Stimulated activated effector memory CD8-positive, alpha-beta T cell treated with anti-CD3 and anti-CD28 coated beads, Interleukin-12 subunit alpha, Interleukin-12 subunit beta, amount 100 ng/mL, for 72 hours (primary cell): ENCODE measurements at regions not wholly inside any gene's neighbourhood (a gene's known extent, or its start where the extent isn't known, plus 50 kb on each side); places are given as distances from the start of the nearest gene placed in this dataset.

Experiments
- ATAC-seq: fragments of 150-1000 bp; cut with Tn5 transposase; 2 replicates; pipeline ENCODE4 v1.10.0; 2021
- DNase-seq, 2 donors: peaks; one replicate each; pipeline ENCODE4 v3.0.0; 2021 to 2022; ENCODE audit warnings: low spot score in 2 of 2
- H3K27ac Mint-ChIP-seq: one replicate; pipeline ENCODE4 v1.8.0; 2022; ENCODE audit warnings: mild to moderate bottlenecking, mixed read lengths
- H3K36me3 Mint-ChIP-seq: one replicate; pipeline ENCODE4 v1.8.0; 2022; ENCODE audit warnings: mild to moderate bottlenecking, mixed read lengths
- H3K4me1 Mint-ChIP-seq: one replicate; pipeline ENCODE4 v1.8.0; 2022; ENCODE audit warnings: mixed read lengths
- H3K4me3 Mint-ChIP-seq: one replicate; pipeline ENCODE4 v1.8.0; 2022; ENCODE audit warnings: mild to moderate bottlenecking, mixed read lengths
- H3K9me3 Mint-ChIP-seq: one replicate; pipeline ENCODE4 v1.8.0; 2022; ENCODE audit warnings: mixed read lengths

- H3K36me3 Mint-ChIP-seq = no peaks in the 10 kb centered on the region
- no peaks in the 10 kb centered on the region for H3K4me1 Mint-ChIP-seq
- no peaks in the 10 kb centered on the region for H3K9me3 Mint-ChIP-seq
- no peak for ATAC-seq
- DNase-seq = no peak
- H3K4me3 Mint-ChIP-seq = no peak overlapping the region
- H3K27ac Mint-ChIP-seq = no peak overlapping the region
Observed at GRCh38 chr6:145023116-145023726, 712.1 kb downstream of the EPM2A start.

DNA sequence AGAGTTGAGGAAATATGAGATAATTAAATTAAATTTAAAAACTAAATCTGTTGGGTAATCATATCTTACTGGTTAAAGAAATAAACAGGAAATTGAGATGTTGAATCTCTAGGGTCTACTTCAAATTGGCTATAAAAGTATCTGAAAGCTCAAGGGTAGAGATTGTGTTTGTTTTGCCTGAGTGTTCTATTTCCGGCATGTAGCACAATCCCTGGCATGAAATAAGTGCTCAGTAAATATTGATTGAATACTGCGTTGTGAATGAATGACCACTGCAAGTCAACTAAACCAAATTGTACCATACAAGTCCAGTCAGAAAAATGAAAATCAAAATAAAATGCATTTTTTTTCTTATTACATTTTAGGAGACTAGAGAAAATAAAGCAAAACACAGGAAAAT lies 709.8 kb downstream of the EPM2A start:
- no peak overlapping the region for H3K4me3 Mint-ChIP-seq
- no peaks in the 10 kb centered on the region for H3K4me1 Mint-ChIP-seq
- no peaks in the 10 kb centered on the region for H3K36me3 Mint-ChIP-seq
- no peak for ATAC-seq
- no peak for DNase-seq
- H3K9me3 Mint-ChIP-seq = no peaks in the 10 kb centered on the region
- no peak overlapping the region for H3K27ac Mint-ChIP-seq

- H3K27ac Mint-ChIP-seq = no peak overlapping the region
- DNase-seq (no peak), ATAC-seq (no peak)
- H3K36me3 Mint-ChIP-seq = no peaks in the 10 kb centered on the region
- H3K4me3 Mint-ChIP-seq = no peak overlapping the region
- no peaks in the 10 kb centered on the region for H3K4me1 Mint-ChIP-seq
- no peaks in the 10 kb centered on the region for H3K9me3 Mint-ChIP-seq
Observed at GRCh38 chr6:145026267-145026679, 709.0 kb downstream of the EPM2A start.

DNA sequence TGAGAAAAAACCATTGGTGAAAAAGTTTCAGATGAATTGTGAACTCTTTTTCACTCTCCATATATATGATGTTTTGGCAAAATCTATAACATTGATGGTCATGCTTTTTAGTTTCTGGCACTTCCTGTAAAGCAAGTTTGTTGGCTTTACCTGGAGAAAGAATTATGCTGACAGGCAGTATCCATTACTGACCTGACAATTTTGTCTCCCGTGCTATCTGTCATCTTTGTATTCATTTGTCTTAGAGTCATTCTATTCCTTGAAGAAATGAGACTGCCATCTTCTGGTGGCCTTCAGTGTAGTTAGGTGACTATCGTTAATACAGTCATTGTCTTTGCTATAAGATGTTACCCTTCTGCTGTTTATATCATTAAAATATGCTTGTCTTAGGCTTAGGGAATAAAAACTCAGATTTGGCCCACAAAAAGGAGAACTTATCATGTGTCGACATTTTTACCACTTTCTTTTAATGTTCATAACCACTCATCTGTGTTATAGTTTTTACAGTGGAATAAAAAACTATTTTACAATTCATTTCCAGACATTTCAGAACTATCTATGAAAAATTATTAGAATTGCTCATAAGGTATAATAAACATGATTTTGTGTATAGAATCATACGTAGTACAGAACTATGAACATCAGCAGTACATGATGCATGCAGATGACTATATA lies 707.0 kb downstream of the EPM2A start:
- Mint-ChIP-seq H3K36me3 (no peaks in the 10 kb centered on the region), H3K27ac (no peak overlapping the region), H3K4me3 (no peak overlapping the region), H3K9me3 (no peaks in the 10 kb centered on the region), H3K4me1 (no peaks in the 10 kb centered on the region)
- ATAC-seq = peak; percentile 75
- no peak for DNase-seq

DNA sequence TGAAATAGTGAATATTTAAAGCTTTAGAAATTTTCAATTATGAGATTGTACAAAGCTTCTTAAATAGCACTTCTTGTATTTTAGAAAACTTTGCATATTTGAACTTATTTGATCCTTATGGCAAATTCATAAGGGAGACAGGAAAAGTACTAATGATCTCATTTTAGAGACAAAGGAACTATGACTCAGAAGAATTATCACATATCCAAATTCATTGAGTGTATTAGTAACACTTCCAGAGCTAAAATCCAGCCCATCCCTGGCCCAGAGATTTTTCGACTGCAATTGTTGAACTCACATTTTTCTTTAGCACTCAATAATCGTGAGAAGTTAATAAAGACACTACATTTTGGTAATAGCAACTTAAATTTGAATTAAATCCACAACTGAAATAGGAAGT lies 704.3 kb downstream of the EPM2A start:
- ATAC-seq (no peak), DNase-seq (no peak)
- Mint-ChIP-seq H3K9me3 (peaks cover 2% of the 10 kb centered on the region), H3K4me3 (no peak overlapping the region), H3K36me3 (no peaks in the 10 kb centered on the region), H3K4me1 (no peaks in the 10 kb centered on the region), H3K27ac (no peak overlapping the region)

GRCh38 chr6:145031962-145032361 lies 703.4 kb downstream of the EPM2A start:
- H3K4me3 Mint-ChIP-seq = no peak overlapping the region
- H3K9me3 Mint-ChIP-seq = peaks cover 2% of the 10 kb centered on the region

DNA sequence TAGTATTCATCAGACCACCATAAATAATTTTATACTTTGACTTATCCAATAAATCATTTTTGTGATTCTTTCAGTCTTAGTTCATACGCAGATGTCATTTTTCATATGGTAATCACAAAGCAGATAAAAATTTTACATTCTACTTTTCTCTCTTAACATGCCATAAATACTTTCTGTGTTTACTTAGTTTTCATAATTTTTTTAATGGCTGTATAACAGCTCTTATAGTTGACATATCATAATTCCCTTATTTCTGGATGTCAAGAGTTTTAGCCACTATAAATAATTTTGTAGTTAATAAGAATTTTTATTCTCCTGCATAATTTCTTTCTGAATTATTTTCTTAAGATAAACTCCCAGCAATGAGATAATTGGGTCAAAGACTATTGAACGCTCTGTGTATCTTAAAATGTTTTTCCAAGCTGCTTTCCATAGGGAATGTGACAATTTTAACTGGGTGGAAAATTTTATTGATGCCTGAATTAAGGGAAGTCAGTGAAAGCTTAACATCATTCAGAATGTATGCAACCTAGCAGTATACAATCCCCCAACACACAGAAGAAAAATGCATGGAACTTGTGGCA lies 702.7 kb downstream of the EPM2A start:
- H3K4me3 Mint-ChIP-seq = no peak overlapping the region
- H3K4me1 Mint-ChIP-seq = no peaks in the 10 kb centered on the region
- H3K36me3 Mint-ChIP-seq = no peaks in the 10 kb centered on the region
- DNase-seq = no peak
- peaks cover 2% of the 10 kb centered on the region for H3K9me3 Mint-ChIP-seq
- H3K27ac Mint-ChIP-seq = no peak overlapping the region
- no peak for ATAC-seq

More at GRCh38 chr6:145031962-145032361, 703.4 kb downstream of the EPM2A start:
- no peaks in the 10 kb centered on the region for H3K36me3 Mint-ChIP-seq
- ATAC-seq = no peak
- DNase-seq = no peak
- H3K4me1 Mint-ChIP-seq = no peaks in the 10 kb centered on the region
- H3K27ac Mint-ChIP-seq = no peak overlapping the region

DNA sequence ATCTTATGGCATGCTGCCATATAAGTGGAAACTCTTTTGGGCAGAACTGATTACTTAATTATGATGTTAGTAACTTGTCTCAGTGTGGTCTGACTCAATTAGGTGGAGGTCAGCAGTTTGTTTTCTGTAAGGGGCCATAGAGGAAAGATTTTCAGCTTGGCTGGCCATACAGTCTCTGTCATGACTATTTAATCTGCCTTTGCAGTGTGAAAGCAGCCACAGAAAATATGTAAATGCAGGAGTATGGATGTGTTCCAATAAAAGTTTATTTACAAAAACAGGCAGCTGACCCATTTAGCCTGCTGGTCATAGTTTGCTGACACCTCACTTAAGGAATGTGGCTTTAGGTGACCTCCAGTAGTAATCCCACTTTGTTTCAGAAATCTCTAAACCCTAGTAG lies 700.7 kb downstream of the EPM2A start:
- peaks cover 2% of the 10 kb centered on the region for H3K9me3 Mint-ChIP-seq
- DNase-seq (no peak), ATAC-seq (no peak)
- H3K36me3 Mint-ChIP-seq = no peaks in the 10 kb centered on the region
- H3K4me1 Mint-ChIP-seq = no peaks in the 10 kb centered on the region
- no peak overlapping the region for H3K4me3 Mint-ChIP-seq
- no peak overlapping the region for H3K27ac Mint-ChIP-seq

- ATAC-seq (no peak), DNase-seq (no peak)
- Mint-ChIP-seq H3K9me3 (peaks cover 2% of the 10 kb centered on the region), H3K27ac (no peak overlapping the region), H3K36me3 (no peaks in the 10 kb centered on the region), H3K4me1 (no peaks in the 10 kb centered on the region), H3K4me3 (no peak overlapping the region)
Observed at GRCh38 chr6:145036236-145036635, 699.1 kb downstream of the EPM2A start.

DNA sequence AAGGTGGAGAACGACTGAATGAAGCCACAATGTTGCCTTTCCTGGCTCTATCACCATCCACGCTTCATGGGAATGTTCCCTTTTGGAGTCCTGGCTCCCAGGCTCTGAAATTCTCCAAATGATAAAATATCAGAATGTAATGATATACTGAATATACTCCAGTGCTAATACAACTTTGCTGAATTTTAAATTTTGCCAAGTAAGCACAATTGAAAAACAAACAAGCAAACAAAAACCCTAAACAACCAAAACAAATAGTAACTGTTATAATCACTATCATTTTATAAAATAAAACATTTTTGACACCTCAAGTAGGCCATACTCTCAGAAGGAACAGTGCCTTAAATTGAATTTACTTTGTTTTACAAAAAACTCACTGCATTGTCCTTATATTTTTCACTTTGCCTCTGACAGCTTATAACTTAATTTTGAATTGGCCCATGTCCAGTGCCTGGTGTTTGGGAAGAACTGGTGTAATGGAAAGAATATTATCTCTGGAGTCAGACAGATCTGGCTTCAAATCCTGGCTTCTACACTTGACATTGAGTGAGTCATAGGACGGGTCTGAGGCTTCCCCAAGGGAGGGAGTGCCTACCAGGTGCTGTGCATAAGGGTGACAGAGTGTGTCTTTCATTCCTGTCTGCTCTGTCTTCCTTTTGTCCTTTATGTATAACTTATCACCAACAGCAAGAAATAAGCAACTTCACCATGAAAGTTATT lies 698.3 kb downstream of the EPM2A start:
- H3K9me3 Mint-ChIP-seq = peaks cover 2% of the 10 kb centered on the region

GRCh38 chr6:145042559-145042958 lies 692.8 kb downstream of the EPM2A start:
- ATAC-seq (no peak), DNase-seq (no peak)
- Mint-ChIP-seq H3K4me3 (no peak overlapping the region), H3K4me1 (peaks cover 6% of the 10 kb centered on the region), H3K9me3 (no peaks in the 10 kb centered on the region), H3K27ac (no peak overlapping the region), H3K36me3 (no peaks in the 10 kb centered on the region)

More for the DNA sequence above, 698.3 kb downstream of the EPM2A start:
- Mint-ChIP-seq H3K4me3 (no peak overlapping the region), H3K27ac (no peak overlapping the region), H3K4me1 (no peaks in the 10 kb centered on the region), H3K36me3 (no peaks in the 10 kb centered on the region)
- DNase-seq = no peak
- peak; percentile 43 for ATAC-seq

DNA sequence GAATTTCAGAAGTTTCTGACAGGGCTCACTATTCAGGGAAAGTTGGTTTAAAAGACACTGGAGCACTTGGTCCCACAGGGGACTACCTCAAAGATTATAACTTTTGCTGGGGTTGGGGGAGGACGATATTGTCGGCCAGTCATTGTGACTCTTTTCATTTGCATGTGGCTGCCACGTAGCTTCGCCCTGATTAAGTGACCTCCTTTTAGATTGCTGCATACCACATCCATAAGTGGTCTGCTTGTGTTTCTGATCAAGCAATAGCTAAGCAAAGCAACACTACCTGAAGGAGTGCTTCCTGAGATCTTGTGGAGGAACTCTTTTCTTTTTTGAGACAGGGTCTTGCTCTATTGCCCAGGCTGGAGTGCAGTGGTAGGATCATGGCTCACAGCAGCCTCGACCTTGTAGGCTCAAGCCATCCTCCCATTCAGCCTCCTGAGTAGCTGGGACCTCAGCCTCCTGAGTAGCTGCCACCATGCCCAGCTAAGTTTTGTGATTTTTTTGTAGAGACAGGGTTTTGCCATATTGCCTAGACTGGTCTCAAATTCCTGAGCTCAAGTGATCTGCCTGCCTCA lies 691.3 kb downstream of the EPM2A start:
- H3K4me3 Mint-ChIP-seq = peak overlapping the region; percentile 41
- peak overlapping the region; percentile 85 for H3K27ac Mint-ChIP-seq
- ATAC-seq = peak; percentile 83
- no peak for DNase-seq
- peaks cover 6% of the 10 kb centered on the region for H3K4me1 Mint-ChIP-seq
- H3K36me3 Mint-ChIP-seq = no peaks in the 10 kb centered on the region
- no peaks in the 10 kb centered on the region for H3K9me3 Mint-ChIP-seq

GRCh38 chr6:145044641-145045246 lies 690.6 kb downstream of the EPM2A start:
- H3K4me3 Mint-ChIP-seq = peak overlapping the region; percentile 41
- no peak for DNase-seq
- H3K9me3 Mint-ChIP-seq = no peaks in the 10 kb centered on the region
- H3K36me3 Mint-ChIP-seq = no peaks in the 10 kb centered on the region
- H3K4me1 Mint-ChIP-seq = peaks cover 6% of the 10 kb centered on the region
- peak; percentile 92 for ATAC-seq
- H3K27ac Mint-ChIP-seq = peak overlapping the region; percentile 85

GRCh38 chr6:145045582-145045981 lies 689.7 kb downstream of the EPM2A start:
- DNase-seq (no peak), ATAC-seq (no peak)
- Mint-ChIP-seq H3K9me3 (no peaks in the 10 kb centered on the region), H3K27ac (no peak overlapping the region), H3K4me1 (peaks cover 6% of the 10 kb centered on the region), H3K36me3 (no peaks in the 10 kb centered on the region), H3K4me3 (no peak overlapping the region)

DNA sequence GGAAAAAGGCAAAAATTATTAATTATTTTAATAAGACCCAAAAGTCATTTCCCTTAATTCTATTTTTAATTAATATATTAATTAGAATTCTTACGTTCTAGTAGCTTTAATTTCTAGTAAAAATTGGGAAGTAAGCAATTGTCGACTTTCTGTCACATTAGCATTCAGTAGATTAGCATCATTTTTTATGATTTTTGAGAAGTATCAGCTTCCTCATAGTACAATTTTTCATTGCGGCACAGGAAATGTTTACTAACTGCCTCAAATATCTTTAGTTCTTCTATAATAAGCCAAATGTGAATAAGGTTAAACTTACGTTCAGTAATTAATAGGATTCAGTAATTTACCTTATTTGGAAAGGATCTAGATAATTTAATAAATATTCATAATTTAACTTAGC lies 687.4 kb downstream of the EPM2A start:
- DNase-seq = no peak
- no peak overlapping the region for H3K4me3 Mint-ChIP-seq
- H3K4me1 Mint-ChIP-seq = peaks cover 6% of the 10 kb centered on the region
- no peaks in the 10 kb centered on the region for H3K36me3 Mint-ChIP-seq
- no peak for ATAC-seq
- no peaks in the 10 kb centered on the region for H3K9me3 Mint-ChIP-seq
- no peak overlapping the region for H3K27ac Mint-ChIP-seq
